Stimulated activated CD8-positive, alpha-beta memory T cell treated with anti-CD3 and anti-CD28 coated beads, Interleukin-15, amount 100 ng/mL, for 1 hour (primary cell): ENCODE measurements at regions not wholly inside any gene's neighbourhood (a gene's known extent, or its start where the extent isn't known, plus 50 kb on each side); places are given as distances from the start of the nearest gene placed in this dataset.
A peak's percentile ranks its signal among the peaks of the same experiment; 100 is the strongest.

Experiments
- DNase-seq: peaks from one replicate; pipeline ENCODE4 v3.0.0-alpha.2; 2020; ENCODE audit warnings: low read depth

- no peak for DNase-seq
Measured at GRCh38 chrX:51437521-51437920, 58.9 kb downstream of the NUDT11 start.

DNA sequence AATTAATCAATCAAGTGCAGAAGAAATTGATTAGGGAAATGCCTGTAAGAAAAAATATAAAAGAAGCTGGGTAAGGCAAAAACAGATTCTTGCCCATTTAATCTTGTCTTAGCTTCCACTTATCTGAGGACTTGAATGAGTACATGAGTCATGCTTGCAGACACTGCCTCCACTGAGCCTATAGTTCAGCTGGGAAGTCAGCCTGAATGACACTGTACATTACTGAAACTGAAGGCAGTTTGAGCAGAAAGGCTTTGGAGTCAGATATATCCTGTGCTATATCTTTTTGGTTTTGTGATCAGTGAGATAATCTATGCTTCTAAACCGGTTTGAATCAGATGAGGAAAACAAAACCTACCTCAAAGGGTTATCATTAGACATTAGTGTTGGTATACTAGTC is 61.3 kb downstream of the NUDT11 start:
- no peak for DNase-seq

- no peak for DNase-seq
Measured at GRCh38 chrX:51421972-51422597, 74.3 kb downstream of the NUDT11 start.

GRCh38 chrX:51420610-51421009 is 75.8 kb downstream of the NUDT11 start:
- peak; percentile 4 for DNase-seq

- no peak for DNase-seq
Measured at GRCh38 chrX:51408462-51408861, 75.8 kb downstream of the NUDT10 start.

DNA sequence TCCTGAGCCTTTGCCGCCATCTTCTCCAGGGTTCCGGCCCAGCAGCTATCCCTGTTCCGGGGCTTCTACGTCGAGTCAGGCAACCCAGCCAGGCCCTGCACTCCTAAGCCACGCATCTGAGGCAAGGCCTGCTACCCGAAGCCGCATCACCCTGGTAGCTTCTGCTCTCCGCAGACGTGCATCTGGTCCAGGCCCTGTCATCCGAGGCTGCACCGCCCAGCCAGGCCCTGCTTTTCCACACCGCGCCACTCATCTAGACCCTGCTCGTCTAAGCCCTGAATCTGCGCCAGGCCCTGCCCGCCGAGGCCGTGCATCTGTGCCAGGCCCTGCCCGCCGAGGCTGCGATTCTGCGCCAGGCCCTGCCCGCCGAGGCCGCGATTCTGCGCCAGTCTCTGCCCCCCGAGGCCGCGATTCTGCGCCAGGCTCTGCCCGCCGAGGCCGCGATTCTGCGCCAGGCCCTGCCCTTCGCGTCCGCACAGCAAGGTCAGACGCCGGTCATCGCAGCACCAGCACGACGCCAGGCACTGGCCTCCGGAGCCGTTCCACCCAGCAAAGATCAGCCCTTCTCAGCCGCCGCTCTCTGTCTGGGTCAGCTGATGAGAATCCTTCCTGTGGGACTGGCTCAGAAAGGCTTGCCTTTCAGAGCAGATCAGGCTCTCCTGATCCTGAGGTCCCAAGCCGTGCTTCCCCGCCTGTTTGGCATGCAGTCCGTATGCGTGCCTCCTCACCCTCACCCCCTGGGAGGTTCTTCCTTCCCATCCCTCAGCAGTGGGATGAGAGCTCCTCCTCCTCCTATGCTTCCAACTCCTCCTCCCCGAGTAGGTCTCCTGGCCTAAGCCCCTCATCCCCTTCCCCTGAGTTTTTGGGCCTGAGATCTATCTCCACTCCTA is 75.1 kb downstream of the NUDT10 start:
- no peak for DNase-seq

GRCh38 chrX:51406688-51407519 is 74.3 kb downstream of the NUDT10 start:
- no peak for DNase-seq

DNA sequence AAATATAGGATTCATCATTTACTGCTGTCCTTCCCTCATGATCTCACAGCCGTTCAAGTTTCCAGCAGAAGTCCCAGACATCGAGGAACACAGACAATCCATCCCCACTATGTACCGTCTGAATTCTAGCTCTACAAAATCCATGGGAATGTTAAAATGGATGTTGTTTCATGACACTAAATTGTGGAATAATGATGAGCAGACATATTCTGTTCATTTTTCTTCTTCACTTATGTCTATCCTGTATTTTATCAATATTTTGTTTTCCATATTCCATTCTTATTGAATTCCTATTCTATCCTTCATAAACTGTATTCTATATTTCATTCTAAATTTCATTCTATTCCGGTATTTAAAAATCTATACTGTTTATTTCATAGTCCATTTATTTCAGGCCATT is 71.8 kb downstream of the NUDT10 start:
- DNase-seq: no peak

DNA sequence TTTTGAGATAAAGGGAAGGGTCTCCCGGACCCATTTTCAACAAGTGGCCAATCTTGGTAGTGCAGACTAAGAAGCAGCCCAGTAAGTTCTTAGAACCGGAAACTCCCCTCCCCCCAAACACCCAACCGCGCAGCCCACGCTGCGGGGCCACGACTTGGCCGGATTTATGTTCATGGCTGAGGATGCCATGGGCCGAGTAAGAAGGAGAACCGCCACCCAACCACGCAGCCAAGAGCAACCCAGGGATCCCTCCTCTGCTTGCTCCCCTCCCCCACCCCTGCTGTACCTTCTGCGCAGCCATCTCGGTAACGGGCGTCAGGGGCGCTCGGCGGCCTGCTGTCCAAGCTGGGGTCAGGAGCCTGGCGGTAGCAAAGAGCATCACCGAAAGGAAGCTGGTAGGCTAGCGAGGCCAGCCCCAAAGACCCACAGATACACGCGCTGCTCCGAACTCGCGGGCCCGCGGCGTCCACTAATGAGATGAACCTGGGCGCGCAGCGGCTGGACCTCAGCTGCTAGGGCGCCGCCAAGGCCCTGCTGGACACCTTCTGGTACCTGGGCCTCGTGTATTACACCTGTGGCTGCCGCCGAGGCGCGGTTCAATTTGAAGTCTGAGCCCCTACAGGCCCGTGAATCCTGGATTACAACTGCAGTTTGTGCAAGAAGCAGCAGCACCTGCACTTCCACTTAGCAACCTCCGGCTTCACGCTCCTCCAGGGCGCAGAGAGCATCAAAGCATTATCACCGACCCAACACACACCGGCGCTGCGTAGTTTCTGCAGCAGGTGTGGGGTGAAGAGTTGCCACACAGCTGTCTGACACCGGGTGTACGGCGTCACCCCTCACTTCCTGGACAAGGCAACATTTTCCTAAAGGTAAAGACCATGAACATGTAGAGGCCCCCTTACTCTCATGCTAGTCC is 63.4 kb downstream of the NUDT10 start:
- DNase-seq: peak; percentile 20

GRCh38 chrX:51395480-51395809 is 62.8 kb downstream of the NUDT10 start:
- no peak for DNase-seq
